ENCODE measurements at regions not wholly inside any gene's neighbourhood (a gene's known extent, or its start where the extent isn't known, plus 50 kb on each side); places are given as distances from the start of the nearest gene placed in this dataset.

DNA sequence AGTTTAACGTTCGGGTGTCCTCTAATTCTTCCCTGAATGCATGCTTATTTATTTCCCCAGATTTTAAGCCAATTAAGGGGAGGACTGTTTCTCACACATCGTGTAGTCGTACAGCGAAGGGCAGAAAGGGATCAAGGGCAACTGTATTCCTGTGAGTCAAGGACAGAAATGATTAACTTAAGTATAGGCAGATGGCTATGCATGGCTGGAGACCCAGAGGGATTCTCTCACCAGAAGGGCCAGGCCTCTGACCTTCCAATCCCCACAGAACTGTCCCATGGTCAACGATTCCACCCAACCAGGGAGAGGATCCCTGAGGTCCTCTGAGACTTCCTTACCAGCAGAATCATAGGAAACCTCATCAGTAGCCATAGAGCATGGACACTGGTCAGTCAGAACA, 161.8 kb upstream of the MAP1B start:
- DNase-seq (ENCODE audit: low read depth in 1 of 2, low spot score in 1 of 2) = no peak

- DNase-seq (ENCODE audit: low read depth in 1 of 2, low spot score in 1 of 2) = no peak
Measured at GRCh38 chr5:71946343-71947030, 160.8 kb upstream of the MAP1B start.

DNA sequence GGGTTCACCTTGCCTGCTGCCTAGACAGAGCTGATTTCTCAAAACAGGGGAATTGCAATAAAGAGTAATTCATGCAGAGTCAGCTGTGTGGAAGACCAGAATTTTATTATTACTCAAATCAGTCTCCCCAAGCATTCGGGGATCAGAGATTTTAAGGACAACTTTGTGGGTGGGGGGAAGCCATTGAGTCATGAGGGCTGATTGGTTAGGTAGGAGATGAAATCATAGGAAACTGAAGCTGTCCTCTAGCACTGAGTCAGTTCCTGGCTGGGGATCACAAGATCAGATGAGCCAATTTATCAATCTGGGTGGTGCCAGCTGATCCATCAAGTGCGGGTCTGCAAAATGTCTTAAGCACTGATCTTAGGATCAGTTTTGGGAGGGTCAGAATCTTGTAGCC, 159.1 kb upstream of the MAP1B start:
- DNase-seq (ENCODE audit: low read depth in 1 of 2, low spot score in 1 of 2) = no peak

DNA sequence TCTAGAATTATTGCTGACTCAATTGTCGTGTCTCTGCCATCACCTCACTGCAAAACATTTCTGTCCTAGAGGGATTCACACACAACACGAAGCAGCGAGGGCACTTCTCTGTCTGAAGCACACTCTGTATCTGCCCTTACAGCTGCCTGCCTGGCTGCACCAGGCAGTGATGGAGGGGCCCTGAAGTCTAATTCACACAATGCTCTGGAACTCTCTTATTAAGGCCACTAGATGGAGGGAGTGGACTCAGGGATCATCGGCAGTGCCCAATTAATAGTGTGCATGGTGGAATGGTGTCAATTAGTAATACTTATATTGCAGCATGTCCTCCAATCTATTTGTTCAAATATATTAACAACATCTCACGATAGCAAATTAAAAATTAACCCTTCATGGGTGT, 157.5 kb upstream of the MAP1B start:
- DNase-seq (ENCODE audit: low read depth in 1 of 2, low spot score in 1 of 2) = no peak

- no peak for DNase-seq (ENCODE audit: low read depth in 1 of 2, low spot score in 1 of 2)
Measured at GRCh38 chr5:71953866-71954265, 153.4 kb upstream of the MAP1B start.

- DNase-seq (ENCODE audit: low read depth in 1 of 2, low spot score in 1 of 2) = no peak
Measured at GRCh38 chr5:71954329-71954728, 152.9 kb upstream of the MAP1B start.

GRCh38 chr5:71955723-71956122, 151.6 kb upstream of the MAP1B start:
- no peak for DNase-seq (ENCODE audit: low read depth in 1 of 2, low spot score in 1 of 2)

- no peak for DNase-seq (ENCODE audit: low read depth in 1 of 2, low spot score in 1 of 2)
Measured at GRCh38 chr5:71957292-71957898, 149.9 kb upstream of the MAP1B start.

DNA sequence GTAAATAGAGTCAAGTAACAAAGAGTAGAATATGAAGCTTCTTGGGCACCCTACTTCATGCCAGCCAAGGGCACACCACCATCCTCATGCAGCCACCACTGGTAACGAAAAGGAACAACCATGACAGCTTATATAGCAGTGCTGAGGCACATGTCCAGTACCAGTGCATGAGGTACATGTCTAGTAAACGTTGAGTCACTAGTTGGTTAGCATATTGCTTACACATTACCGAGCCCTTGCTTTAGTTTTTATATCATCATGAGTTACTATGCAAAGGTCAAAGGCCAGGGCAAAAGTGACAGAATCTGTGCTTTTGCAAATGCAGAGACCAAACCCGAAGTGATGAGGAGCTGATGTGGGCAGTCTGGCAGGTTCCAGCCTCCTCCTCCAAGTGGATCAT, 147.1 kb upstream of the MAP1B start:
- no peak for DNase-seq (ENCODE audit: low read depth in 1 of 2, low spot score in 1 of 2)

DNA sequence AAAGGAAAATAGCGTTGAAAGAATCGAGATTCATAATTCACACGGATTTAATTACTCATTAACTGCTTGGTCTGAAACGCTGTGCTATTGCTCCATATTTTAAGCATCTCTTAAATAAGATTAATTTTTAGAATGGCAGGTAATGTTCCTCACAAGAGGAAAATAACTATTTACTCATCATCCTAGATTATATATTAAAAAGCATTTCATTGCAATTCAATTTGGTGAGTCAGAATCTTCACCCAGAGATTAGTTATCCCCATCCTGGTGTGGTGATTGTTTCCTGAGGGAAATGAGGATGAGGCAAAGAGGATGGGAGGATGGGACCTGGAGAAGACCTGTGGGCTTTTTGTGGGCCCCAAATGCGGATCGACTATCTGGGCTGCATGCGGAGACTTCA, 145.5 kb upstream of the MAP1B start:
- no peak for DNase-seq (ENCODE audit: low read depth in 1 of 2, low spot score in 1 of 2)

- DNase-seq (ENCODE audit: low read depth in 1 of 2, low spot score in 1 of 2) = no peak
Measured at GRCh38 chr5:71969460-71969859, 137.8 kb upstream of the MAP1B start.

- no peak for DNase-seq (ENCODE audit: low read depth in 1 of 2, low spot score in 1 of 2)
Measured at GRCh38 chr5:71971862-71972261, 135.4 kb upstream of the MAP1B start.

DNA sequence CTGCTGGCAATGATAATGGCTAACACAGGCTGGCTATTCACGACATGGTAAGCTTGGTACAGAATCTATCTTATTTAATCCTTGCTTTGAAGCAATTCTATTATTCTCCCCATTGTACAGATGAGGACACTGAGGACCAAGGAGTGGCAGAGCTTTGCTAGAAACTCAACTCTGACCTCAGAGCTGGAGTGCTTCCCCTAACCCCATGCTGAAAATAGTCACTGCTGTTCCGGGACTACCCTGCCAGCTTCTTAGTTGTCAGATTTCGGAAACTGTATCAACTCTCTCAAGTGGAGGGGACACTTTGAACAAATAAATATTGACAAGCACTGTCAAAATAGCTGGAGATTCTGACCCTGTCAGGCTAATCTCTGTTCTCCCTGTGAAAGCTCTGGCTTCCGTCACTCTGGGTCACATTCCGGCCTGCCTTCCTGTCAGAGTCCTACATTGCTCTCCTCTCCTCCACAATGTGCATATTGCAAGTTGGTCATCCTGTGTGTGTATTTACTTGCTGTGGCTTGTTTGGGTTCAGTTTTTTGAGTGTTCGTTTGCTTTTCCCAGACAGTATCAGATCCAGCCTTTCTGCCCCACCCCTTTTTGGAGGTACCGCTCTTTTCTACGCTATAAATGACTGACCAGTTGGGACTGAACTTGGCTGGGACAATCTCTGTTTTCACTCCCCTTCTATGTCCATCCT, 134.3 kb upstream of the MAP1B start:
- no peak for DNase-seq (ENCODE audit: low read depth in 1 of 2, low spot score in 1 of 2)

DNA sequence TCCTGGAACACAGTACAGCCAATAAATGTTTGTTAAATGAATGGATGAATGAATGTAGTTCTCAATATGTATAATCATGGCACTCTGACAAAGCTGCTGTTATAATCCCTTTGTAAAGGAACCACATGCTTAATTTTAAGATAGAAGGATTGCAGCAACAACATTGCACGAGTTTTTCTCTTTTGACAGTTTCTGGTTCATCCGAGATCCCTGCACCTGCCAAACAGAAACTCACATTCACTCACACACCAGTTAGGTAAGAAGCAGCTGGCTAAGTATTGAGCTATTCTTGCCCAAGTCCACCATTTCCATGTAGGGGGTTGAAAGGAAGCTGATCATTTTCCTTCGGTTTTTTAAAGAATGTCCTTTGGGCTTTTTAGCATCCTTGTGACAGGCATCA, 133.7 kb upstream of the MAP1B start:
- no peak for DNase-seq (ENCODE audit: low read depth in 1 of 2, low spot score in 1 of 2)

GRCh38 chr5:71974165-71974564, 133.1 kb upstream of the MAP1B start:
- DNase-seq (ENCODE audit: low read depth in 1 of 2, low spot score in 1 of 2) = no peak

DNA sequence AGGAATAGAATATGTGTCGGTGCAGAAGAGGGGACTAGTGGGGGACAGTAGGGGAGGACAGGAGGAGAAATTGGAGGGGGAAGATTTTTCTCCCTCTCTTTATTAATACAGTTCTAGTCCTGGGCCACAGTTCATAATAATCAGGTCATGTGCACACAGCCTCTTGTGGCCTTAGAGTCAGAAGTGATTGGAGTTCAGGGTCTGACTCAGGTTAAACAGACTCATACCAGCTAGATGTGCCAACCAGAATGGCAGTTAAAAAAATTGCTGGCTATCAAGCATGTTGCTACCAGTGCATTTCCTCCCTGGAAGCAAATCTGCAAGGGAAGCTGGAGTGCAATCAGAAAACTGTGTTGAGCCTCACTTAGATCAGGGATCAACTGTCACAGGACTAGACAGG, 132.7 kb upstream of the MAP1B start:
- no peak for DNase-seq (ENCODE audit: low read depth in 1 of 2, low spot score in 1 of 2)

DNA sequence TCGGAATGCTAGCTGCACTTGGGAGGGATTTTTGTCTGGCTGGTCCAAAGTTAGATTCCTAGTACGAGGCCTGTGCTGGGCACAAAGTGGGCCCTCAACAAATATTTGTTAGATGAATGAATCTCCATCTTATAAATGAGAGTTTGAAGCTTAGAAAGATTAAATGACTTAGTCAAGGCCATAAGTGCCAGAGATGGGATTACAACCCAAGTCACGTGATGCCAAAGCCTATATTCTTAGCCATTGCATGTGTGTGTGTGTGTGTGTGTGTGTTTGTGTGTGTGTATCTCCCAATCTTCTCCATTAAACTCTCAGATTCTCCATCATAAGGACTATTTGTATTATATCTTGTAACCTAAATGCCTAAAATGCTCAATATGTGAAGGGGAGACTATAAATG, 130.8 kb upstream of the MAP1B start:
- DNase-seq (ENCODE audit: low read depth in 1 of 2, low spot score in 1 of 2) = no peak

- no peak for DNase-seq (ENCODE audit: low read depth in 1 of 2, low spot score in 1 of 2)
Measured at GRCh38 chr5:71977311-71977710, 130.0 kb upstream of the MAP1B start.

DNA sequence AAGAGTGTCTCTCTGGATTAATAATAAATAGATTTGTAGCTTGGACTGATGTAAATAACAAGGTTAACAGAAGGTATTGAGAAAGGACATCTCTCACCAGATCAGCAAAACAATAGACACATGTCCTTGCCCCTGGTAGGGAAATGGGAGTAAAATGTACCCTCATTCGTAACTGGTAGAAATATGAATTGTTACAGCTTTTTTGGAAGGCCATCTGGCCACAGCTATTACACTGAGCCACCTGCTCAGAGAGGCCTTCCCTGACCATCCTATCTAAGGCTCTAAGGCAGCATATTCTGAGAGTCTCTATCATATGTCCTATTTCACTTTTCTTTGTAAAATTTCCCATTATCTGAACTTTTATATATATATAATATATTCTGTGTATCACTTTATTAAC, 129.1 kb upstream of the MAP1B start:
- no peak for DNase-seq (ENCODE audit: low read depth in 1 of 2, low spot score in 1 of 2)

DNA sequence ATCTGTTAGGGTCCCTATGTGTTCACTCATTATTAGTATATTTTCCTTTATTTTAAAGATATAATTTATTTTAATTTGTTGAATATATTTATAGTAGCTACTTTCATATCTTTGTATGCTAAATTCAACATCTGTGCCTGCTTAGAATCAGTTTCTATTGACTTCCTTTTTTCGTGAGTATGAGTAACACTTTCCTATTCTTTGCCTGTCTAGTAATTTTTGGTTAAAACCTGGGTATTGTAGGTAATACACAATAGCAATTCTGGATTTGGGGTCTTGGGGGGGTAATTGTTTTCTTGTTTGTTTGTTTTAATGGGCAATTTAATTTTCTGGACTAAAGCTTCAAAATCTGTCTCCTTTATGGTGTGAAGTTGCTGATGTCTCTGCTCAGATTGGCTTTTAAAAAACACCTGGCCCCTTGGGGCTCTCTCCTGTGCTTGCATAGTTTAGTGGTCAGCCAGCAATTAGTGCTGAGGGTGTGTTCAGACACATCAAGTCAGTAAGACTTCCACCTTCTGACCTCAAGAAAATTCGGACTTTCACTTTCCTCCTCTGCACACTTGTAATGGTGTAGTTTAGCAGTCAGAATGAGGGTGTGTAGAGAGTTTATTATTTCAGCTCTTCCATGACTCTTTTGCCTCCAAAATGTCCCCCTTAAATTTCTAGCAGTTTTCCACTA, 124.4 kb upstream of the MAP1B start:
- no peak for DNase-seq (ENCODE audit: low read depth in 1 of 2, low spot score in 1 of 2)

DNA sequence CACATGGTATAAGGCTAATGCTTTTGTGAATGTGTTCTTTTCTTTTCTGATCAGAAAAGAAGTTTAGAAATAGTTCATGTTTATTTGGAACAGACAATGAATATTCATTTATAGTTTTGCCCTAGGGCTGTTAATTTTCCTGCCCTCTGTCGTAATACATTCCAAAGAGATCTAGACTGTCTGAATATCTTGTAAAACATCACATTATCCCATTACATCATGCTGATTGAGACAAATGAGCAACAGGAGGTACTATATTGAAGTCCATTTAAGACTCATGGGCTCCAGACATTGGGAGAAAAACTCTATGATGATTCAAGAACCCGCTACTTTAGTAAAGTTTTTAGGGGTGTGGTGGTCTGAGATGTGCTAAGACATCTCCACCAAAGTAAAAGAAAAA, 121.2 kb upstream of the MAP1B start:
- no peak for DNase-seq (ENCODE audit: low read depth in 1 of 2, low spot score in 1 of 2)

DNA sequence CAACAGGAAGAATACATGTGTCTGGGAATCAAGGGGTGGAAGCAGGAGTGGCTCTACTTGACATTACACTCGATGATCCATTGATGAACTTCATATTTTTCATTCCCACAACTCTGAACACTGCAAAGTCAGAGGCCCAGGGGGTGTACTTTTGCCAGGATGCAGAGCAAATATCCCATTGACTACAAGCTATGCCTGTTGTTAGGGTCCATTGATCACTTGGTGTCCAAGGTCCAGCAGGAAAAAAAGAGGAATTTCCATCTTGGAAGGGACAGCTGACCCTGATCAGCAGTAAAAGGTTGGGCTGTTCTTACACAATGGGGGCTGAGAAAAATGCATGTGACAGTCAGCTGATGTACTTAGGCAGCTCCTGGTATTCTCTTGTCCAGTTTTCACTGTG, 118.5 kb upstream of the MAP1B start:
- no peak for DNase-seq (ENCODE audit: low read depth in 1 of 2, low spot score in 1 of 2)
